GM12878 (cell line): ENCODE measurements at regions not wholly inside any gene's neighbourhood (a gene's known extent, or its start where the extent isn't known, plus 50 kb on each side); places are given as distances from the start of the nearest gene placed in this dataset.

Experiments
- ATAC-seq: fragments of 200-7000 bp; cut with Tn5 transposase; 3 replicates; pipeline ENCODE4 v1.9.1; 2020; ENCODE audit warnings: mild to moderate bottlenecking, moderate library complexity
- BruUV-seq: library from RNA; stranded (reverse); fragments of 400-500 nt; replicated peaks from 2 replicates; lab custom pipeline; 2021; lab: Mats Ljungman, UMichigan
- CTCF ChIA-PET: fragments of 300-600 bp; sonication (Branson Sonifier 250); formaldehyde crosslinking; extraction: SDS; loops from one replicate; lab custom pipeline; 2021; ENCODE audit warnings: inconsistent platforms; lab: Yijun Ruan, JAX
- POLR2A ChIA-PET: fragments of 350-600 bp; formaldehyde crosslinking; extraction: SDS; loops from one replicate; lab custom pipeline; 2021; ENCODE audit warnings: inconsistent platforms; lab: Charles Lee
- RAD21 ChIA-PET: fragments of 300-600 bp; sonication (Branson Sonifier 250); formaldehyde crosslinking; loops from one replicate; lab custom pipeline; 2023; ENCODE audit warnings: antibody characterized with exemption; ENCODE audit not compliant: unreplicated experiment; lab: Charles Lee
- SMC1A ChIA-PET: fragments of 300-600 bp; sonication (Branson Sonifier 250); formaldehyde crosslinking; loops from one replicate; lab custom pipeline; 2023; ENCODE audit not compliant: unreplicated experiment, uncharacterized antibody; lab: Charles Lee
- DNase-seq: peaks from one replicate; pipeline ENCODE4 v3.0.0-alpha.2; 2011; ENCODE audit warnings: low read depth, low spot score
- FAIRE-seq: peaks from 3 replicates; lab custom pipeline; 2011; peaks lifted over from hg19 to GRCh38; lab: Jason Lieb, UNC
- H2AFZ ChIP-seq: 2 replicates; pipeline ENCODE4 v1.6.0; 2011; ENCODE audit warnings: low read depth, low read length, control low read depth; ENCODE audit not compliant: control insufficient read depth
- H3K27ac ChIP-seq: 2 replicates; pipeline ENCODE4 v1.5.1; 2011; ENCODE audit warnings: control low read depth; ENCODE audit not compliant: control insufficient read depth, insufficient read depth
- H3K27me3 ChIP-seq, 2 experiments: replicated peaks in 1 of 2; 2 replicates each; pipeline versions ENCODE4 v1.6.0 to v1.6.1; 2011; ENCODE audit warnings: low read length in 1 of 2; ENCODE audit not compliant: control insufficient read depth in 2 of 2, insufficient read depth in 2 of 2
- H3K36me3 ChIP-seq, 2 experiments: 2 replicates each; pipeline ENCODE4 v1.5.1; 2011; ENCODE audit warnings: low read length in 1 of 2; ENCODE audit not compliant: control insufficient read depth in 2 of 2, insufficient read depth in 2 of 2
- H3K4me1 ChIP-seq: 2 replicates; pipeline ENCODE4 v1.6.1; 2011; ENCODE audit warnings: mild to moderate bottlenecking, low read length, moderate library complexity, mixed read lengths; ENCODE audit not compliant: control insufficient read depth, insufficient read depth
- H3K4me2 ChIP-seq: 2 replicates; pipeline ENCODE4 v1.6.0; 2011; ENCODE audit warnings: control low read depth; ENCODE audit not compliant: control insufficient read depth, insufficient read depth
- H3K4me3 ChIP-seq: fragments of 200-600 bp; sonication (generic); 2 replicates; pipeline ENCODE4 v1.5.1; 2016
- H3K79me2 ChIP-seq: 2 replicates; pipeline ENCODE4 v1.6.0; 2011; ENCODE audit warnings: low read length; ENCODE audit not compliant: control insufficient read depth, insufficient read depth
- H3K9ac ChIP-seq: 2 replicates; pipeline ENCODE4 v1.8.0; 2011; ENCODE audit warnings: low read length, control low read depth, mixed read lengths; ENCODE audit not compliant: control insufficient read depth, insufficient read depth
- H3K9me3 ChIP-seq: replicated peaks from 3 replicates; pipeline ENCODE4 v1.5.1; 2011; ENCODE audit warnings: mild to moderate bottlenecking, low read length; ENCODE audit not compliant: control insufficient read depth, insufficient read depth
- H4K20me1 ChIP-seq: 2 replicates; pipeline ENCODE4 v1.6.0; 2011; ENCODE audit not compliant: control insufficient read depth, insufficient read depth
- ELK1 ChIP-seq: IDR thresholded peaks from 2 replicates; pipeline ENCODE4 v1.6.1; 2012; ENCODE audit warnings: low read depth, low read length, improper control_type of control experiment
- SUZ12 ChIP-seq: fragments of 200-600 bp; sonication (generic); IDR thresholded peaks from one replicate; pipeline ENCODE4 v1.6.1; 2018; ENCODE audit warnings: antibody characterized with exemption, mild to moderate bottlenecking; ENCODE audit not compliant: unreplicated experiment
- ZNF384 ChIP-seq: IDR thresholded peaks from 2 replicates; pipeline ENCODE4 v1.6.1; 2012; ENCODE audit warnings: low read depth, mild to moderate bottlenecking, low read length, improper control_type of control experiment, borderline replicate concordance
- WGBS: methylation state at CpG from one replicate; pipeline ENCODE4 v1.1.6; 2016; ENCODE audit warnings: low lambda C conversion rate; ENCODE audit not compliant: insufficient replicate concordance, insufficient coverage; ENCODE audit errors: missing lambda C conversion rate; 5-methylcytosine and 5-hydroxymethylcytosine counted together
- in situ Hi-C: fragments of 300-500 bp; cut with MboI; formaldehyde crosslinking; loops from 9 replicates; pipeline ENCODE4 v1.14.3; 2018; ENCODE audit warnings: mixed read lengths
- intact Hi-C: fragments of 100-400 bp; cut with micrococcal nuclease; formaldehyde crosslinking; loops from one replicate; pipeline ENCODE4 v1.14.2; 2022; ENCODE audit not compliant: unreplicated experiment
- TF ChIP-seq, protein P1 (sequence below): fragments of 450-650 bp; IDR thresholded peaks from 2 replicates; pipeline ENCODE4 v1.6.1; 2017; ENCODE audit warnings: low read depth, mild to moderate bottlenecking, moderate library complexity

- SMC1A ChIA-PET = interaction anchor here (1.6 kb wide), 1 partner anchor 8 kb away, joined by 7 read pairs; no protein-coding TSS in a partner anchor
- no peak overlapping the region for H3K9ac ChIP-seq
- in situ Hi-C loops (no loop called here), intact Hi-C loops (loop anchor here (5.0 kb wide), 1 partner anchor 824 kb away; no protein-coding TSS in a partner anchor)
- H3K4me2 ChIP-seq = no peak overlapping the region
- WGBS = 39% methylated on average over 16 of the region's 16 CpGs
- H2AFZ ChIP-seq = no peak overlapping the region
- H3K27ac ChIP-seq = no peak overlapping the region
- TF ChIP-seq, protein P1, sequence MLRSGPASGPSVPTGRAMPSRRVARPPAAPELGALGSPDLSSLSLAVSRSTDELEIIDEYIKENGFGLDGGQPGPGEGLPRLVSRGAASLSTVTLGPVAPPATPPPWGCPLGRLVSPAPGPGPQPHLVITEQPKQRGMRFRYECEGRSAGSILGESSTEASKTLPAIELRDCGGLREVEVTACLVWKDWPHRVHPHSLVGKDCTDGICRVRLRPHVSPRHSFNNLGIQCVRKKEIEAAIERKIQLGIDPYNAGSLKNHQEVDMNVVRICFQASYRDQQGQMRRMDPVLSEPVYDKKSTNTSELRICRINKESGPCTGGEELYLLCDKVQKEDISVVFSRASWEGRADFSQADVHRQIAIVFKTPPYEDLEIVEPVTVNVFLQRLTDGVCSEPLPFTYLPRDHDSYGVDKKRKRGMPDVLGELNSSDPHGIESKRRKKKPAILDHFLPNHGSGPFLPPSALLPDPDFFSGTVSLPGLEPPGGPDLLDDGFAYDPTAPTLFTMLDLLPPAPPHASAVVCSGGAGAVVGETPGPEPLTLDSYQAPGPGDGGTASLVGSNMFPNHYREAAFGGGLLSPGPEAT = no peak
- TF ChIP-seq ZNF384 (no peak), SUZ12 (no peak), ELK1 (no peak)
- POLR2A ChIA-PET = no interaction called here
- H3K4me3 ChIP-seq = no peak overlapping the region
- no peaks in the 10 kb centered on the region for H3K79me2 ChIP-seq
- no TSS peak for BruUV-seq
- no peaks in the 10 kb centered on the region for H3K27me3 ChIP-seq
- no peaks in the 10 kb centered on the region for H3K4me1 ChIP-seq
- FAIRE-seq (no peak), DNase-seq (no peak), ATAC-seq (no peak)
- CTCF ChIA-PET = interaction anchor here (0.7 kb wide), 2 partner anchors 11 to 801 kb away, joined by 3 read pairs; no protein-coding TSS in a partner anchor
- H3K36me3 ChIP-seq = no peaks in the 10 kb centered on the region
- no peaks in the 10 kb centered on the region for H4K20me1 ChIP-seq
- no peaks in the 10 kb centered on the region for H3K9me3 ChIP-seq
- RAD21 ChIA-PET = no interaction called here
Measured at GRCh38 chr5:98121036-98121936, 652.2 kb upstream of the RGMB start.
